ENCODE measurements at regions not wholly inside any gene's neighbourhood (a gene's known extent, or its start where the extent isn't known, plus 50 kb on each side); places are given as distances from the start of the nearest gene placed in this dataset.

DNA sequence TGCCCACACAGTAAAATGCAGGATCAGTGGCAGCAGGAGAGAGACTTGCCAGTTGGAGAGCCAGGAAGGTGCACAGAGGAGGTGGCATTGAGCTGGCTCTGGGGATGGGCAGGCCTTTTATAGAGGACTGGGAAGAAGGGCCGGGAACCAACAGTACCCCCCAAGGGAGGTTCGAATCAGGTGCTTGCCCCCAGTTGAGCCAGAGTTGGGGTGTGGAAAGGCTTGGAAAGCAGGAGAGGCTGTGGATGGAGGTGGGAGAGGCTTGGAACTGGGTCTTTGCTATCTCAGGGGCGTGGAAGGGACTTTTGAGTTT, 107.6 kb downstream of the KLF13 start:
- TF ChIP-seq, protein P1, sequence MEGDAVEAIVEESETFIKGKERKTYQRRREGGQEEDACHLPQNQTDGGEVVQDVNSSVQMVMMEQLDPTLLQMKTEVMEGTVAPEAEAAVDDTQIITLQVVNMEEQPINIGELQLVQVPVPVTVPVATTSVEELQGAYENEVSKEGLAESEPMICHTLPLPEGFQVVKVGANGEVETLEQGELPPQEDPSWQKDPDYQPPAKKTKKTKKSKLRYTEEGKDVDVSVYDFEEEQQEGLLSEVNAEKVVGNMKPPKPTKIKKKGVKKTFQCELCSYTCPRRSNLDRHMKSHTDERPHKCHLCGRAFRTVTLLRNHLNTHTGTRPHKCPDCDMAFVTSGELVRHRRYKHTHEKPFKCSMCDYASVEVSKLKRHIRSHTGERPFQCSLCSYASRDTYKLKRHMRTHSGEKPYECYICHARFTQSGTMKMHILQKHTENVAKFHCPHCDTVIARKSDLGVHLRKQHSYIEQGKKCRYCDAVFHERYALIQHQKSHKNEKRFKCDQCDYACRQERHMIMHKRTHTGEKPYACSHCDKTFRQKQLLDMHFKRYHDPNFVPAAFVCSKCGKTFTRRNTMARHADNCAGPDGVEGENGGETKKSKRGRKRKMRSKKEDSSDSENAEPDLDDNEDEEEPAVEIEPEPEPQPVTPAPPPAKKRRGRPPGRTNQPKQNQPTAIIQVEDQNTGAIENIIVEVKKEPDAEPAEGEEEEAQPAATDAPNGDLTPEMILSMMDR (IDR thresholded peaks at IDR 0.05) = no peak
- TF ChIP-seq POLR2A (IDR thresholded peaks at IDR 0.05) = no peak

All from thyroid gland (tissue), 4 donors.